GM12872 (cell line): ENCODE measurements at regions not wholly inside any gene's neighbourhood (a gene's known extent, or its start where the extent isn't known, plus 50 kb on each side); places are given as distances from the start of the nearest gene placed in this dataset.
A peak's percentile ranks its signal among the peaks of the same experiment; 100 is the strongest.

Experiments
- CTCF ChIP-seq: IDR thresholded peaks from 3 replicates; pipeline ENCODE4 v1.5.1; 2011; ENCODE audit warnings: low read depth, mild to moderate bottlenecking, low read length, moderate library complexity; ENCODE audit not compliant: insufficient read depth

- no peak for TF ChIP-seq CTCF
These were observed 723.9 kb downstream of the SH3BGRL start for GRCh38 chrX:81925812-81926211.

- TF ChIP-seq CTCF = no peak
These were observed 755.4 kb downstream of the SH3BGRL start for GRCh38 chrX:81957318-81957717.

GRCh38 chrX:81957900-81958545 lies 756.1 kb downstream of the SH3BGRL start:
- TF ChIP-seq CTCF = peak; percentile 40; the same call in 2 of the 3 replicates

GRCh38 chrX:81959964-81960363 lies 758.1 kb downstream of the SH3BGRL start:
- TF ChIP-seq CTCF = no peak

GRCh38 chrX:81979806-81980515 lies 778.1 kb downstream of the SH3BGRL start:
- TF ChIP-seq CTCF = no peak

- no peak for TF ChIP-seq CTCF
These were observed 794.3 kb downstream of the SH3BGRL start for GRCh38 chrX:81996166-81996565.

GRCh38 chrX:82029571-82030218 lies 827.8 kb downstream of the SH3BGRL start:
- TF ChIP-seq CTCF = no peak
